ENCODE measurements at regions not wholly inside any gene's neighbourhood (a gene's known extent, or its start where the extent isn't known, plus 50 kb on each side); places are given as distances from the start of the nearest gene placed in this dataset.

- no peaks in the 10 kb centered on the region for H4K20me1 ChIP-seq (ENCODE audit: insufficient read depth, low read length, poor library complexity, severe bottlenecking)
- H3K79me2 ChIP-seq (ENCODE audit: insufficient read depth, low read length), result no peaks in the 10 kb centered on the region
- H3F3A ChIP-seq (ENCODE audit: low read depth), result no peaks in the 10 kb centered on the region
- H3K4me2 ChIP-seq (ENCODE audit: low read depth, low read length, poor library complexity, severe bottlenecking), result no peak overlapping the region
- H3K9me3 ChIP-seq (ENCODE audit: insufficient read depth, low read depth, low read length), result no peaks in the 10 kb centered on the region
- no peak for TF ChIP-seq EZH2phosphoT487 (IDR thresholded peaks at IDR 0.05; ENCODE audit: borderline replicate concordance)
- TF ChIP-seq, protein P1, sequence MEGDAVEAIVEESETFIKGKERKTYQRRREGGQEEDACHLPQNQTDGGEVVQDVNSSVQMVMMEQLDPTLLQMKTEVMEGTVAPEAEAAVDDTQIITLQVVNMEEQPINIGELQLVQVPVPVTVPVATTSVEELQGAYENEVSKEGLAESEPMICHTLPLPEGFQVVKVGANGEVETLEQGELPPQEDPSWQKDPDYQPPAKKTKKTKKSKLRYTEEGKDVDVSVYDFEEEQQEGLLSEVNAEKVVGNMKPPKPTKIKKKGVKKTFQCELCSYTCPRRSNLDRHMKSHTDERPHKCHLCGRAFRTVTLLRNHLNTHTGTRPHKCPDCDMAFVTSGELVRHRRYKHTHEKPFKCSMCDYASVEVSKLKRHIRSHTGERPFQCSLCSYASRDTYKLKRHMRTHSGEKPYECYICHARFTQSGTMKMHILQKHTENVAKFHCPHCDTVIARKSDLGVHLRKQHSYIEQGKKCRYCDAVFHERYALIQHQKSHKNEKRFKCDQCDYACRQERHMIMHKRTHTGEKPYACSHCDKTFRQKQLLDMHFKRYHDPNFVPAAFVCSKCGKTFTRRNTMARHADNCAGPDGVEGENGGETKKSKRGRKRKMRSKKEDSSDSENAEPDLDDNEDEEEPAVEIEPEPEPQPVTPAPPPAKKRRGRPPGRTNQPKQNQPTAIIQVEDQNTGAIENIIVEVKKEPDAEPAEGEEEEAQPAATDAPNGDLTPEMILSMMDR (conservative IDR thresholded peaks at IDR 0.05; ENCODE audit: low read length), result no peak
- H3K36me3 ChIP-seq (ENCODE audit: insufficient read depth, low read length), result no peaks in the 10 kb centered on the region
- H3K9me2 ChIP-seq (replicated peaks; ENCODE audit: low read depth, low read length), result no peaks in the 10 kb centered on the region
- no peak overlapping the region for H2AFZ ChIP-seq (ENCODE audit: low read length)
- no peaks in the 10 kb centered on the region for H3K4me1 ChIP-seq (ENCODE audit: insufficient read depth, low read length, poor library complexity, severe bottlenecking)
- no peak overlapping the region for H3K9ac ChIP-seq (ENCODE audit: low read depth, low read length, poor library complexity, severe bottlenecking)
- H3K4me3 ChIP-seq (ENCODE audit: low read length, poor library complexity, severe bottlenecking), result no peak overlapping the region
- H3K27me3 ChIP-seq (ENCODE audit: insufficient read depth, low read length, poor library complexity, severe bottlenecking), result no peaks in the 10 kb centered on the region
These were observed 91.8 kb upstream of the PMEPA1 start for GRCh38 chr20:57801581-57801980.

DNA sequence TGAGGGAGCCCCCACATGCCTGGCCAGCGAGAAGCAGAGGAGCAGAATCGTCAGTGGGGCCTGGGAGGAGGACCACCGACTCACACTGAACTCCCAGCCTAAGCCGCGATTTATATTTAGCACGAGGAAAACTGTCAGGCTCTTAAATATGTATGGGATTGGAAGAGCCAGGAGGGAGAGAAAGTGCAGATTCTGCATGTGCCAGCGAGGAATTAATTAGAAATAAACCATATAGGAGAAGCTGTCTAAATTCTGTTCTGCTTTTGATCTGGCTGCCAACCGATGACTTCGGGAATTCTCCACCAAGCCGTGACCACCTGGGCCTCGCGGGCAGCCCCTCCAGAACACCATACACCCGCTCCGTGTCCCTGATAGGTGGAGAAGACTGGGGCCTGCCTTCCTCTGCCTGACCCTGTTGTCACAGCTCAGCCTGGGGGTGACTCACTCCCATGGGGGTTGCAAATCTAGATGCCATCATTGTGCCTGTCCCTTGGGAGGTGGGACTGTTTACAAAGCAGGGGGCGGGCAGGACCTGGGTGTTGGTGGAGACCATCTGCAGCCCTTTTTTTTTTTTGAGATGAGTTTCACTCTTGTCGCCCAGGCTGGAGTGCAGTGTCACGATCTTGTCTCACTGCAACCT lies 91.1 kb upstream of the PMEPA1 start:
- Histone ChIP-seq H3K36me3 (ENCODE audit: insufficient read depth, low read length) (no peaks in the 10 kb centered on the region), H3K4me1 (ENCODE audit: insufficient read depth, low read length, poor library complexity, severe bottlenecking) (no peaks in the 10 kb centered on the region), H3K9me2 (replicated peaks; ENCODE audit: low read depth, low read length) (no peaks in the 10 kb centered on the region), H3K4me3 (ENCODE audit: low read length, poor library complexity, severe bottlenecking) (no peak overlapping the region), H3K4me2 (ENCODE audit: low read depth, low read length, poor library complexity, severe bottlenecking) (no peak overlapping the region), H3K9ac (ENCODE audit: low read depth, low read length, poor library complexity, severe bottlenecking) (no peak overlapping the region), H3K27me3 (ENCODE audit: insufficient read depth, low read length, poor library complexity, severe bottlenecking) (no peaks in the 10 kb centered on the region), H3F3A (ENCODE audit: low read depth) (no peaks in the 10 kb centered on the region), H3K9me3 (ENCODE audit: insufficient read depth, low read depth, low read length) (no peaks in the 10 kb centered on the region), H3K79me2 (ENCODE audit: insufficient read depth, low read length) (no peaks in the 10 kb centered on the region), H4K20me1 (ENCODE audit: insufficient read depth, low read length, poor library complexity, severe bottlenecking) (no peaks in the 10 kb centered on the region), H2AFZ (ENCODE audit: low read length) (no peak overlapping the region)
- TF ChIP-seq, protein P1 (conservative IDR thresholded peaks at IDR 0.05; ENCODE audit: low read length), result no peak
- TF ChIP-seq EZH2phosphoT487 (IDR thresholded peaks at IDR 0.05; ENCODE audit: borderline replicate concordance), result no peak

DNA sequence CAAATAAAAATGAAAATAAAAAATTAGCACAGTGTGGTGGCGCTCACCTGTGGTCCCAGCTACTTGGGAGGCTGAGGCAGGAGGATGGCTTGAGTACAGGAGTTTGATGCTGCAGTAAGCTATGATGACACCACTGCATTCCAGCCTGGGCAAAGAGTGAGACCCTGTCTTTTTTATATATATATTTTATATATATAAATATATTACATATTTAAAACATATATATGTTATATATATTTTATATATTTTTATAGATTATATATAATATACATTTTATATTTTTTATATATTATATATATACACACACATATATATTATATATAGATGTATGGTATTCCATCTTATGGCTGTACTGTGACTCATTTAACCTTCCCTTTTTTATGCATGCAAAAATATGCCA lies 87.6 kb upstream of the PMEPA1 start:
- Histone ChIP-seq H2AFZ (ENCODE audit: low read length) (no peak overlapping the region), H3K27me3 (ENCODE audit: insufficient read depth, low read length, poor library complexity, severe bottlenecking) (no peaks in the 10 kb centered on the region), H3K4me1 (ENCODE audit: insufficient read depth, low read length, poor library complexity, severe bottlenecking) (no peaks in the 10 kb centered on the region), H3K9me3 (ENCODE audit: insufficient read depth, low read depth, low read length) (no peaks in the 10 kb centered on the region), H3K9me2 (replicated peaks; ENCODE audit: low read depth, low read length) (no peaks in the 10 kb centered on the region), H3K9ac (ENCODE audit: low read depth, low read length, poor library complexity, severe bottlenecking) (no peak overlapping the region), H3K79me2 (ENCODE audit: insufficient read depth, low read length) (no peaks in the 10 kb centered on the region), H3F3A (ENCODE audit: low read depth) (no peaks in the 10 kb centered on the region), H4K20me1 (ENCODE audit: insufficient read depth, low read length, poor library complexity, severe bottlenecking) (no peaks in the 10 kb centered on the region), H3K4me2 (ENCODE audit: low read depth, low read length, poor library complexity, severe bottlenecking) (no peak overlapping the region), H3K4me3 (ENCODE audit: low read length, poor library complexity, severe bottlenecking) (no peak overlapping the region), H3K36me3 (ENCODE audit: insufficient read depth, low read length) (no peaks in the 10 kb centered on the region)
- TF ChIP-seq, protein P1 (conservative IDR thresholded peaks at IDR 0.05; ENCODE audit: low read length), result no peak
- no peak for TF ChIP-seq EZH2phosphoT487 (IDR thresholded peaks at IDR 0.05; ENCODE audit: borderline replicate concordance)
